ENCODE measurements at regions not wholly inside any gene's neighbourhood (a gene's known extent, or its start where the extent isn't known, plus 50 kb on each side); places are given as distances from the start of the nearest gene placed in this dataset.

DNA sequence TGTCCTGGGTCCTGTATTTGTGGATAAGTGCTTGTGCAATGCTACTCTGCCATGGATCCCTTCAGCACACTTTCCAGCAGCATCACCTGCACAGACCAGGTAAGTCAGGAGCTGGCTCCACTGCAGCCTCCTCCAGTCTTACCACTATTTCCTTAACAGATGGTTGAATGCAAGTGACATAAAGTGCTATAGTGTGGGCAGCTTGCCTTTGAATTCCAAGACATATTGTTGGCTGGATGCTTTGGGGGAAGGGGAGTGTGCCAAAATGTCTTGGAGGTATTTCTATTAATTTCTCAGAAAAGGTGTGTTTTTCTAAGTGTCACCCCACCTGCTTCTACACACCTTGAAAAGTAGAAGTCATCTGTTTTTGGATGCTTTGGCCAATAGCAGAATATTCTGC lies 352.2 kb upstream of the SUCLG2 start:
- Histone ChIP-seq H2BK15ac (ENCODE audit: low read length) (no peak overlapping the region), H2AK5ac (ENCODE audit: low read depth, low read length) (no peak overlapping the region), H4K91ac (replicated peaks; ENCODE audit: insufficient read length, low read length) (no peak overlapping the region), H3K9ac (replicated peaks in 1 of 4; ENCODE audit: extremely low read depth in 1 of 4, low read depth in 3 of 4, low read length in 3 of 4) (no peak overlapping the region), H3K4me2 (ENCODE audit: insufficient read depth in 1 of 2, low read depth in 2 of 2, low read length in 2 of 2) (peak overlapping the region; percentile 95 to 97; a peak in 3 of 4 replicates), H2BK5ac (ENCODE audit: low read depth, low read length) (no peak overlapping the region), H2BK120ac (replicated peaks; ENCODE audit: low read depth, low read length) (no peak overlapping the region), H2BK20ac (ENCODE audit: low read length) (no peak overlapping the region), H4K8ac (ENCODE audit: extremely low read depth, insufficient read depth, low read length) (no peak overlapping the region), H3K23ac (ENCODE audit: insufficient read length) (no peak overlapping the region), H3K4ac (replicated peaks; ENCODE audit: insufficient read length, low read depth, low read length) (no peak overlapping the region), H3K79me1 (ENCODE audit: low read depth, low read length) (no peaks in the 10 kb centered on the region), H3K4me1 (replicated peaks in 1 of 4; ENCODE audit: control insufficient read depth in 3 of 4, insufficient read depth in 4 of 4, low read length in 3 of 4) (peaks cover 0 to 6% (median 2%) of the 10 kb centered on the region in 4 experiments; a peak in 5 of 7 replicates), H3K9me3 (ENCODE audit: insufficient read depth in 2 of 2, low read depth in 1 of 2, low read length in 1 of 2) (0 out of 4 replicates have a peak, but pooled peaks cover 0 to 3% of the 10 kb centered on the region in 2 experiments), H3K56ac (replicated peaks; ENCODE audit: insufficient read length, low read depth, low read length) (no peak overlapping the region), H3K18ac (ENCODE audit: extremely low read depth, low read length) (no peak overlapping the region), H4K5ac (ENCODE audit: insufficient read length, low read depth, low read length) (no peak overlapping the region), H3K23me2 (ENCODE audit: low read depth, low read length) (peaks cover 5% of the 10 kb centered on the region; the same call in 1 of the 2 replicates), H4K20me1 (replicated peaks in 1 of 2; ENCODE audit: control insufficient read depth in 1 of 2, insufficient read depth in 2 of 2, low read length in 2 of 2) (no peaks in the 10 kb centered on the region), H2AFZ (ENCODE audit: low read length) (no peak overlapping the region), H3K27ac (ENCODE audit: low read depth, low read length) (no peak overlapping the region), H3K14ac (ENCODE audit: insufficient read length) (no peak overlapping the region), H3K4me3 (ENCODE audit: extremely low read depth in 1 of 4, insufficient read depth in 2 of 4, low read depth in 3 of 4, low read length in 4 of 4) (no peak overlapping the region), H3K79me2 (ENCODE audit: control insufficient read depth in 1 of 2, insufficient read depth in 2 of 2, low read length in 2 of 2) (no peaks in the 10 kb centered on the region), H3K27me3 (replicated peaks in 1 of 4; ENCODE audit: control insufficient read depth in 3 of 4, extremely low read depth in 1 of 4, insufficient read depth in 3 of 4, low read length in 3 of 4) (peaks cover 0 to 7% (median under 1%) of the 10 kb centered on the region in 4 experiments; a peak in 2 of 7 replicates), H2BK12ac (ENCODE audit: low read depth, low read length) (no peak overlapping the region), H3K36me3 (ENCODE audit: control insufficient read depth in 2 of 4, insufficient read depth in 4 of 4, low read length in 3 of 4) (no peaks in the 10 kb centered on the region)
- DNase-seq (ENCODE audit: low read depth in 1 of 2, low spot score in 2 of 2) = no peak
- ChIA-PET POLR2A (ENCODE audit: partially characterized antibody) (no interaction called here), CTCF (ENCODE audit: partially characterized antibody) (interaction anchor here (0.8 to 1.4 kb wide), 6 partner anchors 8 to 854 kb away, joined by 3 to 5 read pairs (median 3); no protein-coding TSS in a partner anchor)
- TF ChIP-seq GABPA (IDR thresholded peaks at IDR 0.05; ENCODE audit: borderline replicate concordance, insufficient read depth, low read length) (no peak), FOSL1 (IDR thresholded peaks at IDR 0.05; ENCODE audit: insufficient read depth, low read depth, low read length) (no peak)
- FAIRE-seq = no peak
